Pulmonary artery endothelial cell (primary cell): ENCODE measurements at regions not wholly inside any gene's neighbourhood (a gene's known extent, or its start where the extent isn't known, plus 50 kb on each side); places are given as distances from the start of the nearest gene placed in this dataset.

Experiments
- DNase-seq: peaks from one replicate; pipeline ENCODE4 v3.0.0-alpha.2; 2011; ENCODE audit warnings: low read depth, low spot score

GRCh38 chr6:114449659-114450058, 106.8 kb upstream of the HS3ST5 start:
- DNase-seq: no peak

- DNase-seq: no peak
Measured at GRCh38 chr6:114446342-114446741, 103.5 kb upstream of the HS3ST5 start.

- no peak for DNase-seq
Measured at GRCh38 chr6:114445846-114446245, 103.0 kb upstream of the HS3ST5 start.

GRCh38 chr6:114439411-114439810, 96.6 kb upstream of the HS3ST5 start:
- DNase-seq: no peak

- no peak for DNase-seq
Measured at GRCh38 chr6:114437235-114437634, 94.4 kb upstream of the HS3ST5 start.

- no peak for DNase-seq
Measured at GRCh38 chr6:114436691-114437090, 93.9 kb upstream of the HS3ST5 start.

- DNase-seq: no peak
Measured at GRCh38 chr6:114435985-114436384, 93.2 kb upstream of the HS3ST5 start.

- DNase-seq: no peak
Measured at GRCh38 chr6:114432400-114432799, 89.6 kb upstream of the HS3ST5 start.

GRCh38 chr6:114431641-114432040, 88.8 kb upstream of the HS3ST5 start:
- DNase-seq: no peak

- no peak for DNase-seq
Measured at GRCh38 chr6:114430534-114431124, 87.8 kb upstream of the HS3ST5 start.

GRCh38 chr6:114428341-114428740, 85.5 kb upstream of the HS3ST5 start:
- no peak for DNase-seq

- DNase-seq: no peak
Measured at GRCh38 chr6:114421199-114421598, 78.4 kb upstream of the HS3ST5 start.

- no peak for DNase-seq
Measured at GRCh38 chr6:114419175-114419574, 76.4 kb upstream of the HS3ST5 start.

GRCh38 chr6:114418304-114418972, 75.6 kb upstream of the HS3ST5 start:
- no peak for DNase-seq

- DNase-seq: no peak
Measured at GRCh38 chr6:114407426-114408035, 64.7 kb upstream of the HS3ST5 start.

GRCh38 chr6:114404339-114404955, 61.6 kb upstream of the HS3ST5 start:
- no peak for DNase-seq

GRCh38 chr6:114403858-114404257, 61.0 kb upstream of the HS3ST5 start:
- no peak for DNase-seq

GRCh38 chr6:114398481-114398880, 55.7 kb upstream of the HS3ST5 start:
- DNase-seq: no peak
